ENCODE measurements at regions not wholly inside any gene's neighbourhood (a gene's known extent, or its start where the extent isn't known, plus 50 kb on each side); places are given as distances from the start of the nearest gene placed in this dataset.

DNA sequence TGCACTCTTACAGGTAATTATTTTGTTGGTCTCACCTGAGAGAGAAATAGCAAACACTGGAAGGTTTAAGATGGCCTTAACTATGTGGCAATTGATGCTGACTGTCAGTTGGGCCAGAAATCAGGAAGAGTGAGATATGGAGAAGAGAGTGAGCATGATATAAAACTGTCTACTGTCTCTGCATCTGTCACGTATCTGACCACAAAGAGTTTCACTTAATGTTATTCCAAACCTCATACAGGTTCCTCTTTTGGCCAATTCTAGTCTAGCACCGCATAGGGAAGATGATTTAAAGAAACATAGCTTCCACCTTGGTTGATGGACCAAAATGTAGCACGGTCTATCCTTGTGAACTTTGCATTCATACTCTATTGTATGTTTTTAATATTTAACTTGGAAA, 381.0 kb upstream of the BOD1L1 start:
- H3K4me1 Mint-ChIP-seq (ENCODE audit: unreplicated experiment) = no peaks in the 10 kb centered on the region

DNA sequence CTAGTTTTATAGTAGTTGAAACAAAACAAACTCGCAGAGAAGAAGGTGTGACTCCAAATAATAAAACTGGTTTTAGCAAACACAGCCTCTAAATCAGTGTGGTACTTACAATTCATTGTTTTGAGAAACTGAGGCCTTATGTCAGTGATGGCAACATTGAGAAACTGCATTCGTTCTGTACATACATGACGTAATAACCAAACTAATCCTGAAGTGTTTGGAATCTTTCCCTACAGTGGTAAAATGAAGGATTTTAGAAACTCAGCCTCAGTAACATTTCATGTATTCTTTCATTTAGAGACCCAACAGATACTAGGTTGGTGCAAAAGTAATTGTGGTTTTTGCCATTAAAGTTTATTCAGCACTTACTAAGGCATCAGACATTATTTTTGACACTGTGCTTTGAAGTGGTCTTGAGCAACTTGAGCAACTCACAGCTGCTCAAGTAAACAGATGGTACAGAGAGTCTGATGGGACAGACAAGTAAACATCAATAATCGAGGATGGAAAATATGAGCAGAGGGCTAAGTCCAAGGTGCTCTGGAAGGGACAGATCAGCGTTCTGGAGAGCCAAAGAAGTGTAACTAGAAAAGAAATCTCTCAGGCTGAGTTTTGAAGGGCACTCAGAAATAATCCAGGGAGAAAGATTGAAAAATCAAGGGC, 390.8 kb upstream of the BOD1L1 start:
- H3K27me3 Mint-ChIP-seq (ENCODE audit: unreplicated experiment) = no peaks in the 10 kb centered on the region
- peaks cover 2% of the 10 kb centered on the region for H3K36me3 Mint-ChIP-seq (ENCODE audit: unreplicated experiment)
- H3K27ac Mint-ChIP-seq (ENCODE audit: unreplicated experiment) = no peak overlapping the region
- no peak for DNase-seq (ENCODE audit: extremely low spot score, unreplicated experiment)
- H3K4me3 Mint-ChIP-seq (ENCODE audit: unreplicated experiment) = no peak overlapping the region
- peaks cover 17% of the 10 kb centered on the region for H3K9me3 Mint-ChIP-seq (ENCODE audit: unreplicated experiment)
- peaks cover 2% of the 10 kb centered on the region for H3K4me1 Mint-ChIP-seq (ENCODE audit: unreplicated experiment)
- no peak for TF ChIP-seq CTCF (IDR thresholded peaks at IDR 0.05)

More for the DNA sequence above, 381.0 kb upstream of the BOD1L1 start:
- no peak for TF ChIP-seq CTCF (IDR thresholded peaks at IDR 0.05)
- H3K9me3 Mint-ChIP-seq (ENCODE audit: unreplicated experiment) = peaks cover 3% of the 10 kb centered on the region
- H3K36me3 Mint-ChIP-seq (ENCODE audit: unreplicated experiment) = no peaks in the 10 kb centered on the region
- DNase-seq (ENCODE audit: extremely low spot score, unreplicated experiment) = no peak
- no peaks in the 10 kb centered on the region for H3K27me3 Mint-ChIP-seq (ENCODE audit: unreplicated experiment)
- H3K4me3 Mint-ChIP-seq (ENCODE audit: unreplicated experiment) = no peak overlapping the region
- H3K27ac Mint-ChIP-seq (ENCODE audit: unreplicated experiment) = no peak overlapping the region

DNA sequence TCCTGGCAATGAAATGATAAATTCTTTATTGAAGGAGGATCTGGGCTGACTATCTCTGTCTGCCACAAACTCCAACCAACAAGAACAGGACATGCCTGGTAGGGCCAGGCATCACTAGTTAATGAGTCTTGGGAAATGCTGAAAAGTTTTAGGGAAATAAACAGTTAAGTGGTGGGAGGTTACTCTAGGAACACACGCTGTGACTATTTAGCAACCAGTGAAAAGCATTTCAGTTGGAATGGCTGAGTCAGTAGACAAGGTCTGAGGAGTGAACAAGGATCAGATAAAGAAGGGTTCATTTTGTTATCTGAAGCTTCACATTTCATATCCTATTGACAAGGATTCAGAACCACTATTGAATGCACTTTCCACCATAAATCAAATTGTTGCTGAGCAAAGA, 394.9 kb upstream of the BOD1L1 start:
- H3K27me3 Mint-ChIP-seq (ENCODE audit: unreplicated experiment) = peaks cover 2% of the 10 kb centered on the region
- H3K27ac Mint-ChIP-seq (ENCODE audit: unreplicated experiment) = no peak overlapping the region
- DNase-seq (ENCODE audit: extremely low spot score, unreplicated experiment) = no peak
- peaks cover under 1% of the 10 kb centered on the region for H3K9me3 Mint-ChIP-seq (ENCODE audit: unreplicated experiment)
- peaks cover 2% of the 10 kb centered on the region for H3K4me1 Mint-ChIP-seq (ENCODE audit: unreplicated experiment)
- H3K36me3 Mint-ChIP-seq (ENCODE audit: unreplicated experiment) = no peaks in the 10 kb centered on the region
- no peak overlapping the region for H3K4me3 Mint-ChIP-seq (ENCODE audit: unreplicated experiment)
- no peak for TF ChIP-seq CTCF (IDR thresholded peaks at IDR 0.05)

- no peak for TF ChIP-seq CTCF (IDR thresholded peaks at IDR 0.05)
- Mint-ChIP-seq H3K4me3 (ENCODE audit: unreplicated experiment) (no peak overlapping the region), H3K4me1 (ENCODE audit: unreplicated experiment) (peaks cover 2% of the 10 kb centered on the region), H3K9me3 (ENCODE audit: unreplicated experiment) (no peaks in the 10 kb centered on the region), H3K36me3 (ENCODE audit: unreplicated experiment) (no peaks in the 10 kb centered on the region), H3K27ac (ENCODE audit: unreplicated experiment) (no peak overlapping the region), H3K27me3 (ENCODE audit: unreplicated experiment) (peaks cover 2% of the 10 kb centered on the region)
- DNase-seq (ENCODE audit: extremely low spot score, unreplicated experiment) = no peak
Observed at GRCh38 chr4:14023036-14023435, 395.5 kb upstream of the BOD1L1 start.

DNA sequence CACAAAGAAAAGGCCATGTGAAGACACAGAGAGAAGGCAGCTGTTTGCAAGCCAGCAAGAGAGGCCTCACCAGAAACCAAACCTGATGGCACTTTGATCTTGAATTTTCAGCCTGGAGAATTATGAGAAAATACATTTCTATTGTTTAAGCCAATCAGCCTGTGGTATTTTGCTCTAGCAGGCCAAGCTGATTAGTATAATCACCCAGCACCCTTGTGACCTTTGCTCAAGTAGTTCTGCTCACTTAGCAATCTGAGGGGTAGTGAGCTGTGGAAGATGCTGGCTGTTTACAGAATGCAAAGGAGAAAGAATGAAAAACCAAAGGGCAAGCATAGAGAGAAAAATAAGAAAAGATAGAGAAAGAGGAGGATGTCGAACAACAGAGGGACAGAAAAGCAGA, 396.4 kb upstream of the BOD1L1 start:
- Mint-ChIP-seq H3K36me3 (ENCODE audit: unreplicated experiment) (no peaks in the 10 kb centered on the region), H3K27me3 (ENCODE audit: unreplicated experiment) (peaks cover 2% of the 10 kb centered on the region), H3K9me3 (ENCODE audit: unreplicated experiment) (no peaks in the 10 kb centered on the region), H3K27ac (ENCODE audit: unreplicated experiment) (no peak overlapping the region), H3K4me3 (ENCODE audit: unreplicated experiment) (no peak overlapping the region), H3K4me1 (ENCODE audit: unreplicated experiment) (peaks cover 2% of the 10 kb centered on the region)
- no peak for TF ChIP-seq CTCF (IDR thresholded peaks at IDR 0.05)
- DNase-seq (ENCODE audit: extremely low spot score, unreplicated experiment) = no peak
